HG03342 (cell line): ENCODE measurements at regions not wholly inside any gene's neighbourhood (a gene's known extent, or its start where the extent isn't known, plus 50 kb on each side); places are given as distances from the start of the nearest gene placed in this dataset.
"Not testable (repeated sequence)": the region's sequence is repeated elsewhere in the genome, so short reads cannot be mapped to it uniquely, and the experiment has no call there.

Experiments used
- ATAC-seq: cut with Tn5 transposase; IDR thresholded peaks from one replicate; pipeline ENCODE4 v1.9.1; 2021; ENCODE audit warnings: mild to moderate bottlenecking, moderate library complexity; ENCODE audit not compliant: unreplicated experiment

DNA sequence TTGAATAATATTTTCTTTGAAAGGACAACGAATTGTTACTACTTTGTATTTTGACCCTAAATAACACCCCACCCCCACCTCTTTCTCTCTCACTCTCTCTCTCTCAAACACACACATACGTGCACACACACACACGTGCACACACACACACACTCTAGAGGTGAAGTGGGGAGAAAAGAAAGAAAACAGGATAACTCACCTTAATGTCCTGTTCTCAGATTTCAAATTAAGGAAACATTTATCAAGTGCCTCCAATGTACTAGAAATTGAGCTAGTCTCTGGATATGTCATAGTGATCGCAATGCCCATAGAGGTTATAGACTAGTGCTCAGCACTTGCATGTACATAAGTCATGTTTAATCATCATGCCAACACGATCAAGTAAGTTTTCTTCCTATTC, 1483.6 kb upstream of the SEL1L start:
- no peak for ATAC-seq

GRCh38 chr14:83019744-83020414, 1486.2 kb upstream of the SEL1L start:
- no peak for ATAC-seq

DNA sequence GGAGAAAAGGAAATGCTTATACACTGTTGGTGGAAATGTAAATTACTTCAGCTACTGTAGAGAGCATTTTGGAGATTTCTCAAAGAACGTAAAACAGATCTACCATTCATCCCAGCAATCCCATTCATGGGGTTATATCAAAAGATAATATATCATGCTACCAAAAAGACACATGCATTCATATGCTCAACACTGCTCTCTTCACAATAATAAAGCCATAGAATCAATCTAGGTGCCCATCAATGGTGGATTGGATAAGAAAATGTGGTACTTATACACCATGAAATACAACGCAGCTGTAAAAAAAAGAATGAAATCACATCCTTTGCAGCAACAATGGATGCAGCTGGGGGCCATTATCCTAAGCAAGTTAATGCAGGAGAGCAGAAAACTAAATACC, 1487.7 kb upstream of the SEL1L start:
- no peak for ATAC-seq

- ATAC-seq = no peak
Measured at GRCh38 chr14:83023369-83023768, 1489.7 kb upstream of the SEL1L start.

DNA sequence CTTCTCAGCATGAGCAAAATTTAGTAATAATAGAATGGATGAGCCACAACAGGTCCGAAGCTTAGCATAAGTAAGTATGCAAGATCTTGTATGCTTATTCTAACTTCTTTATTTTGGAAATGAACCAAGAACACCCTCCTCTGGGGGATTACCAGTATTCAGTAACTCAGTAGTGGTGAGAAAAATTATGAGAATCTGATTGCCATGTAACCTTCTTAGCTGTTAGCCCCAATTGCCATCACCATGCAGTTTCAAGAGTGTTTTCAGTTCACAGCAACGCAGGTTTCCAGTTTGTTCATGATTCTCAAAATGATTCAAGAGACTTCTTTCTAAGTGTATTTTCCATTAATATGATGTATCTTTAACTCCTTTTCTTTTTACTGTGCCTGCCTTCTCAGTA, 1507.6 kb upstream of the SEL1L start:
- ATAC-seq = no peak

- ATAC-seq = no peak
Measured at GRCh38 chr14:83042858-83043257, 1509.2 kb upstream of the SEL1L start.

DNA sequence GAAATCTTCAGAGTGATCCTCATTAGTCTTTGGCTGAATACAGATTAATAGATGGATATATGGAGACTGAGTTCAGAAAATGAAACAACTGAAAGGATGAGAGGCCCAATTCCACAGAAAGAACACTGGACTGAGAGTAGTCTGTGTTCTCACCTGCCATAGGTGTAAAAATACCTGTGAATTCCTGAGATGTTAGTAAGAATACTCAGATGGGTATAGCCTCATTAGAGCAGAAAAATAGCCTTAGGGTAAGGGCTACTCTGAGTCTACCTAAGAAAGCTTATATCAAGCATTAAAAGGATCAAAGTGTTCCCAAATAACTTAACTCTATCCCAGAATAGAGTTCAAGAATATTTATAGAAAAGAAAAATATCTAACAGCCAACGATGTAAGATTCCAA, 1510.3 kb upstream of the SEL1L start:
- no peak for ATAC-seq

DNA sequence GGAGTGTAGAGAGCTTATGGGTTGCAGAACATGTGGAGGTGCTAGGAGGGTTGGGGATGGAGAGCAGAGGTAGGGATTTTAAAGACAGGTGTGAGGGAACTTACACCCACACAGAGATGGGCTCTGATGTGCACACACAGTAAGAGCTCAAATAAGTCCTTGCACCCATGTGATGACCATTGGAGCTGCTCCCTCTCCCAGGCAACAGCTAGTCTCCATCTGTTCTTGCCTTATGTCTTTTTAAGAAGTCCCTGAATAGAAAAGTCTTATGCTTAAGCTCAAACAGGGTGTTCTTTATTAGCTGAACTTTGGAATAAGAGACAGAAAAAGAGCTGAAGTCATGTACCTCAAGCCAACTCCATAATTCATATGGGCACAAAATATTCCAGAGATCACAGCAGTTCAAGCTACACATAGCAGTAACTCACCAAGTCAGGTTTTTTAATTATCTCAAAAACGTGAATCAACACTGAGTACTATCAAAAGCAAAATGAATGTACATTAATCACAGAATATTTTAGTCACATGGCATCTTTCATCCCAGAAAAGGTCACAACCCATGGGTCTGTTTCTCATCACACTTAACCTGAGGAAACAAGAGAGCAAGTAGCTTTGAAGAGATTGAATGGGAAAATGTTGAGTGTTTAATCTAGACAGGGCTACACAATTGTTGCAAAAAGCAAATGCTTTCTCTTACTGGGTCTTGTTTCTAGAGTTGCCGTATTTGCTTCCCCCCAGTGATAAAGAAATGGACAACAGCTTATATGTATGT, 1513.6 kb upstream of the SEL1L start:
- no peak for ATAC-seq

DNA sequence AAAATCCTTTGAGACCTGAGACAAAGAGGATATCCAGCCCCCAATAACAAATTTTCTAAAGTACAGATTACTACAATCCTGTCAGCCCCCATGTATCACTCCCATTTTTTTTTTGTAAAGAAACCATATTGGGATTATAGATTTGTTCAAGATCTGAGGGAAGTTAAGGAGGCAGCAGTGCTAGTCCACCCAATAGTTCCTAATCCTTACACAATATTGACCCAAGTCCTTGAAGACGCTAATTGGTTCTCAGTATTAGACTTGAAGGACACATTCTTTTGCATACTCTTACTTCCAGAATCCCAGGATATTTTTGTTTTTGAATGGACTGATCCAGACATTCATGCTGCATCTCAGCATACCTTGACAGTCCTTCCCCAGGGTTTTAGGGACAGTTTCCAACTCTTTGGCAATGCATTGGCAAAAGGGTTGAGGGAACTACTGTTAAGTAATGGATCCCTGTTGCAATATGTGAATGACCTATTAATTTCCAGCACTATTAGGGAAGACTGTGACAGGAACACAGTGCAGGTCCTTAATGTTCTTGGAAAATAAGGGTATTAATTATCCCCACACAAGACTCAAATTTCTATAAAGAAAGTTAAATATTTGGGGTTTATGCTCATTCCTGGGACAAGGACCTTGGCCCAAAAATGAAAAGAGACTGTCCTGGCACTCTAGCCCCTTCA, 1519.5 kb upstream of the SEL1L start:
- ATAC-seq = no peak

DNA sequence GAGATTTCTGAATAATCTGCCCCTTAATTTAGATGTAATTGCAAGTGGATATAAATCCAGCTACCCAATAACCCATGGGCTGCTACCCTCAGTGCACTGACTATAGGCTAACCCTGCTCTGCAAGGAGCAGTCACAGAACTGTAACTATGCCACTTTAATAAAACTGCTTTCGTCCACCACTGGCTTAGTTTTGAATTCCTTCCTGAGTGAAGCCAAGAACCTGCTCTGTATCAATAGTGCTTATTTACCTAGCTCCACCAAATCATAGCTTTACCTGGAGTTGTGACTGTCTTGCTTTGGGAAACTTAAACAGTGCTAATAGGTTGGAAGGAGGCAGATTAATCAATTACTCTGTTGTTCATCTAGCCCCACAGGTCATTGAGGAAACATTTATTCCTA, 1524.4 kb upstream of the SEL1L start:
- no peak for ATAC-seq

- peak; percentile 82 for ATAC-seq
Measured at GRCh38 chr14:83071888-83072501, 1538.3 kb upstream of the SEL1L start.

DNA sequence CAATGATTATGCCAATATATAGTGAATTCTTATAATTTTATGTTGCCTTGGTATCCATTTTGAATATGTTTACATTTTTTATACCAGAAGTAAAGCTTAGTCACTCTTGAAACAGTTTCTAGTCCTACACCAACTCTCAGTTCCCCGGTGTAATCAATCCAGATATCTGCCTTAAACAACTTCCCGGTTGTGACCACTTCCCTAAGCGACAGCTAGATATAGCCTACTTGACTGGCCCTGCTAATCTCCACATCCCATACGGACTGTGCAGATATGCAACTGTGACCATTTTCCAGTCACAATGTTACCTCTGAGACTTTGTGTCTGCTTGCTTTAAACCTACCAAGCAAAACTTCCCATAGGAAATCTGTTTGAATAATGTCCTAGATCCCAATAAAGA, 1551.5 kb upstream of the SEL1L start:
- no peak for ATAC-seq

GRCh38 chr14:83085725-83086124, 1552.1 kb upstream of the SEL1L start:
- ATAC-seq = no peak

DNA sequence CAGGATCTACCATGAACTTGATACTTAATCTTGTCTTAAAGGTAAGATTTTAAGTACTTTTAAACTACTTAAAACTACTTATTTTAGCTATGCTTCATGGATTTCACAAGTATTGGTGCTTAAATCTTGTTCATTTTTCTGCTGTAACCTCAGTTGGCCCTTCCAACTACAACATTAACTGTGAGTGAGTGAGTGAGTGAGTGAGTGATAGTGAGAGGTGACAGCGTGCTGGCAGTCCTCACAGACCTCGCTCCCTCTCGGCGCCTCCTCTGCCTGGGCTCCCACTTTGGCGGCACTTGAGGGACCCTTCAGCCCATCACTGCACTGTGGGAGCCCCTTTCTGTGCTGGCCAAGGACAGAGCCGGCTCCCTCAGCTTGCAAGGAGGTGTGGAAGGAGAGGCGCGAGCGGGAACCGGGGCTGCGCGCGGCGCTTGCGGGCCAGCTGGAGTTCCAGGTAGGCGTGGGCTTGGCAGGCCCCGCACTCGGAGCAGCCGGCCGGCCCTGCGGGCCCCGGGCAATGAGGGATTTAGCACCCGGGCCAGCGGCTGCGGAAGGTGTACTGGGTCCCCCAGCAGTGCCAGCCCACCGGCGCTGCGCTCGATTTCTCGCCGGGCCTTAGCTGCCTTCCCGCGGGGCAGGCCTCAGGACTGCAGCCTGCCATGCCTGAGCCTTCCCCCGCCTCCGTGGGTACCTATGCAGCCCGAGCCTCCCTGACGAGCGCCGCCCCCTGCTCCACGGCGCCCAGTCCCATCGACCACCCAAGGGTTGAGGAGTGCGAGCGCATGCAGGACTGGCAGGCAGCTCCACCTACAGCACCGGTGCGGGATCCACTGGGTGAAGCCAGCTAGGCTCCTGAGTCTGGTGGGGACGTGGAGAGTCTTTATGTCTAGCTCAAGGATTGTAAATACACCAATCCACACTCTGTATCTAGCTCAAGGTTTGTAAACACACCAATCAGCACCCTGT, 1558.6 kb upstream of the SEL1L start:
- ATAC-seq = not testable (repeated sequence)

DNA sequence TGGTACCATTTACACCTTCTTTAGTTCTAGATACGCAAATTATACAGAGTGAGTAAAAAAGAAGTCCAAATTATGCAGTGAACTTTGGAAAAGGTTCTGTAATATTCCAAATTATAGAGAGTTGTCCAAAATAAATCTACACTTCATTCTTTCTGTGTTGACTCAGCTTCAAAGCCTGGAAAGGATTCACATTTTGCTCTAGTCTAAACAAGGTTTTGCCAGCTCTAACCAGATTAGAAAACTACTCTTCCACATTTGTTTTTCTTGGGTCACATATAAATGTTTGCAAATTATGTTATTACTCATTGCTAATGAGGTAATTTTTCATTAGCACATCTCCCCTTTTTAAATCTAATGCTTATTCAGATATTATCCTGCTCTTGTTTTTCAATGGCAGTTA, 1562.4 kb upstream of the SEL1L start:
- no peak for ATAC-seq

DNA sequence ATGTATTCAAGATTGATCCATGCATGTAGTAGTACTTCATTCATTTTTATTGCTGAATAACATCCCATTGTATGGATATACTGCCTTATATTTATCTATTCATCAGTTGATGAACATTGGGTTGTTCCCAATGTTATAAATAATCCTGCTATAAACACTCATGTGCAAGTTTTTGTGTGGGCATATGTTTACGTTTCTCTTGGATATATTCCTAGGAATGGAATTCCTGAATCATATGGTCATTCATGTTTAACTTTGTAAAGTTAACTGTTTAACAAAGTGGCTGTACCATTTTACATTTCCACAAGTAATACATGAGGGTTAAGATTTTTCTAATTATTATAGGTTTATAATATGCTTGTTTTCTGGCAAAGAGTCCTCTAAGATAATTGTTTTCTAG, 1568.2 kb upstream of the SEL1L start:
- no peak for ATAC-seq

DNA sequence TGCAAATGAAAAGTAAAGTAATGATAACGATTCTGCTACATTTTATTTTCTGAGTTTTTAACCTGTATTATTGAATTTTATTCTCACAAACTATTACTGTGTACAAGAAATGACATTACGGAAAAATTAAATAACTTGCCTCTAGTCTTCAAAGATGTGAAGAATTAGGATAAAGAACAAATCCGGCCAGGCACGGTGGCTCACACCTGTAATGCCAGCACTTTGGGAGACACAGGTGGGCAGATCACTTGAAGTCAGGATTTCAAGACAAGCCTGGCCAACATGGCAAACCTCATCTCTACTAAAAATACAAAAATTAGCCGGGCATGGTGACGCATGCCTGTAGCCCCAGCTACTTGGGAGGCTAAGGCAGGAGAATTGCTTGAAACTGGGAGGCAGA, 1584.4 kb upstream of the SEL1L start:
- ATAC-seq = no peak

- no peak for ATAC-seq
Measured at GRCh38 chr14:83120187-83120586, 1586.5 kb upstream of the SEL1L start.

DNA sequence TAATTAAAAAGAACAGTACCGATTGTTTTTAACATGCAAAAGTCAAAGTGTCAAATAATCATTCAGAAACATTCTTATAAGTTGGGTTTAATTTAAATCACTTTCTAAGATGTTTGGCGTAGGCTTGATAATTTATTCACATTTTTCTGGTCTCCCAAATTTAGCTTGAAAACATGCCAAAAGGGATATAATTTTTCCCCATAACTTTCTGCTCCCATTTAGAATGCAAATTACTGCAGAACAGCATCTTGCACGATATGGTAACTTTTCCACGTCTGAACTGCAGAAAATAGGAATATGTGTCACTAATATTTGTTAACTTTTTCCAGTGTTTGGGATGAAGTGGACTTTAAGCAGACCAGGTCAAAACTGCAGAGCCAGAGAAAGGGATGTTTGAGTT, 1592.4 kb upstream of the SEL1L start:
- ATAC-seq = no peak

DNA sequence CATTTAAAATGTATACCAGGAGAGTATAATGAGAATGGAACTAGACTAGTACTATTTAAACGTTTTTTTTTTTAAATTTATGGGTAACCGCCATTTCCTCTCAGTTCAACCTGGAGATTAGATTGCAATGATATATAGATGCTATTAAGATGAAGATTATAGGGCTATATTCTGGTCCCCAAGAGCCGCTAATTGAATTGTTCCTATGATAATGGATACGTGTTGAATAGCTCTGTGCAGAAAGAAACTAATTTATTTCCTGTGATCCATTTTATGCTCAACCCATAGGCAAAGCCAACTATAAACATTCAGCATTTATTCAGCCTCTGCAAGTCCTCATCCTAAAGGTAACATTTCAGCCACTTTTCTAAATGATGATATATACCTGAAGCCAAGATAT, 1595.1 kb upstream of the SEL1L start:
- ATAC-seq = no peak

DNA sequence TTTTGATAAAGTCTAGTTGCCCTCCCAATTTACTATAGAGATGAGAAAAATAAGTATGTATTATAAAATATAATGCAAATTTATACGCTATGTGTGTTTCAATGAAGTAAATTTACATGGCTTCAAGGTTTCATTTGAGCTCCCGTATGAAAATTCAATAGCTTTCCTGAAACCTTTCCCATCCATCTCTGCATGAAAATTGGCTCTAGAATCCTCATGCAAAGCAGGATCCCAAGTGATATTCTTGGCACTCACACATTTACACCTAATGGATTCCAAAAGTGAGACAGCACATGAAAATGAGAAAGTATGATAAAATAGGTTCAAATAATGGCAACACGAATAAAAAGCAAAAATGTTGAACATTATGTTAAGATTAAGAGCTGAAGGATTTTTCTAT, 1595.8 kb upstream of the SEL1L start:
- no peak for ATAC-seq
